GM21825 (cell line): ENCODE measurements at regions not wholly inside any gene's neighbourhood (a gene's known extent, or its start where the extent isn't known, plus 50 kb on each side); places are given as distances from the start of the nearest gene placed in this dataset.

ENCODE experiments used
- ATAC-seq: cut with Tn5 transposase; IDR thresholded peaks from one replicate; pipeline ENCODE4 v1.9.1; 2021; ENCODE audit warnings: mild to moderate bottlenecking, moderate library complexity; ENCODE audit not compliant: unreplicated experiment

- ATAC-seq: no peak
Measured at GRCh38 chr2:152890736-152891135, 172.3 kb downstream of the ARL6IP6 start.

- no peak for ATAC-seq
Measured at GRCh38 chr2:152883951-152884487, 165.6 kb downstream of the ARL6IP6 start.

GRCh38 chr2:152881527-152881926 lies 163.1 kb downstream of the ARL6IP6 start:
- no peak for ATAC-seq

- no peak for ATAC-seq
Measured at GRCh38 chr2:152879275-152879674, 160.9 kb downstream of the ARL6IP6 start.

GRCh38 chr2:152875701-152876695 lies 157.6 kb downstream of the ARL6IP6 start:
- no peak for ATAC-seq

GRCh38 chr2:152874955-152875354 lies 156.5 kb downstream of the ARL6IP6 start:
- no peak for ATAC-seq

- no peak for ATAC-seq
Measured at GRCh38 chr2:152870239-152870638, 151.8 kb downstream of the ARL6IP6 start.

GRCh38 chr2:152867397-152867796 lies 149.0 kb downstream of the ARL6IP6 start:
- no peak for ATAC-seq

- no peak for ATAC-seq
Measured at GRCh38 chr2:152864601-152865149, 146.3 kb downstream of the ARL6IP6 start.

- ATAC-seq: no peak
Measured at GRCh38 chr2:152863826-152864225, 145.4 kb downstream of the ARL6IP6 start.

GRCh38 chr2:152861349-152861942 lies 143.0 kb downstream of the ARL6IP6 start:
- no peak for ATAC-seq

GRCh38 chr2:152858594-152859265 lies 140.3 kb downstream of the ARL6IP6 start:
- ATAC-seq: no peak

- ATAC-seq: no peak
Measured at GRCh38 chr2:152846697-152847470, 128.5 kb downstream of the ARL6IP6 start.

GRCh38 chr2:152835674-152836073 lies 117.3 kb downstream of the ARL6IP6 start:
- ATAC-seq: no peak

GRCh38 chr2:152827944-152828343 lies 109.5 kb downstream of the ARL6IP6 start:
- ATAC-seq: no peak

GRCh38 chr2:152826581-152827279 lies 108.3 kb downstream of the ARL6IP6 start:
- no peak for ATAC-seq

GRCh38 chr2:152825834-152826233 lies 107.4 kb downstream of the ARL6IP6 start:
- ATAC-seq: no peak

GRCh38 chr2:152823905-152824304 lies 105.5 kb downstream of the ARL6IP6 start:
- ATAC-seq: no peak

- ATAC-seq: no peak
Measured at GRCh38 chr2:152822676-152823075, 104.3 kb downstream of the ARL6IP6 start.

- ATAC-seq: no peak
Measured at GRCh38 chr2:152820048-152820447, 101.6 kb downstream of the ARL6IP6 start.
